Liver (tissue), 8 donors: ENCODE measurements at regions not wholly inside any gene's neighbourhood (a gene's known extent, or its start where the extent isn't known, plus 50 kb on each side); places are given as distances from the start of the nearest gene placed in this dataset.

ENCODE experiments used
- DNase-seq: peaks from one replicate; pipeline ENCODE4 v3.0.0-alpha.2; 2017; ENCODE audit warnings: low spot score
- H3K27ac ChIP-seq, 2 donors: one replicate each; pipeline ENCODE4 v1.7.0; 2013; ENCODE audit warnings: inconsistent platforms in 2 of 2, low read length in 2 of 2, control low read depth in 1 of 2, low read depth in 1 of 2, mild to moderate bottlenecking in 1 of 2
- H3K27me3 ChIP-seq, 4 donors: one replicate each; pipeline versions ENCODE4 v1.6.1 to v1.7.0; 2013; ENCODE audit warnings: low read length in 3 of 4, inconsistent platforms in 1 of 4, mild to moderate bottlenecking in 1 of 4, moderate library complexity in 1 of 4; ENCODE audit not compliant: control insufficient read depth in 4 of 4, insufficient read depth in 4 of 4
- H3K36me3 ChIP-seq, 4 donors: one replicate each; pipeline versions ENCODE4 v1.6.1 to v1.7.0; 2013; ENCODE audit warnings: low read length in 3 of 4, mild to moderate bottlenecking in 3 of 4, low read depth in 1 of 4, moderate library complexity in 1 of 4; ENCODE audit not compliant: control insufficient read depth in 4 of 4, insufficient read depth in 3 of 4
- H3K4me1 ChIP-seq, 4 donors: one replicate each; pipeline versions ENCODE4 v1.6.1 to v1.7.0; 2013; ENCODE audit warnings: low read length in 3 of 4, mild to moderate bottlenecking in 3 of 4, moderate library complexity in 1 of 4; ENCODE audit not compliant: control insufficient read depth in 4 of 4, insufficient read depth in 4 of 4
- H3K4me3 ChIP-seq, 3 donors: one replicate each; pipeline versions ENCODE4 v1.6.1 to v1.7.0; 2013; ENCODE audit warnings: low read length in 3 of 3, control low read depth in 1 of 3, low read depth in 1 of 3, mild to moderate bottlenecking in 1 of 3
- H3K9ac ChIP-seq, 2 donors: one replicate each; pipeline ENCODE4 v1.7.0; 2013; ENCODE audit warnings: low read length in 2 of 2, mild to moderate bottlenecking in 2 of 2, moderate library complexity in 2 of 2, control low read depth in 1 of 2, low read depth in 1 of 2
- H3K9me3 ChIP-seq, 4 donors: one replicate each; pipeline versions ENCODE4 v1.6.1 to v1.7.0; 2013; ENCODE audit warnings: low read length in 3 of 4; ENCODE audit not compliant: control insufficient read depth in 4 of 4
- ATF3 ChIP-seq: IDR thresholded peaks from 2 replicates; pipeline ENCODE4 v1.6.1; 2016; ENCODE audit warnings: antibody characterized with exemption
- CTCF ChIP-seq: fragments of 150-350 bp; IDR thresholded peaks from 2 replicates; pipeline ENCODE4 v1.5.1; 2017; ENCODE audit warnings: improper control_type of control experiment, low read depth, low read length; ENCODE audit not compliant: missing input control
- FOXA2 ChIP-seq: IDR thresholded peaks from 2 replicates; pipeline ENCODE4 v1.6.1; 2016; ENCODE audit warnings: antibody characterized with exemption
- GABPA ChIP-seq, 2 donors: IDR thresholded peaks in 1 of 2; conservative IDR thresholded peaks in 1 of 2; 2 replicates each; pipeline ENCODE4 v1.6.1; 2016; ENCODE audit warnings: antibody characterized with exemption in 2 of 2, mild to moderate bottlenecking in 1 of 2, moderate library complexity in 1 of 2
- HNF4A ChIP-seq, 2 donors: conservative IDR thresholded peaks; 2 replicates each; pipeline ENCODE4 v1.6.1; 2016; ENCODE audit warnings: antibody characterized with exemption in 2 of 2, mild to moderate bottlenecking in 2 of 2
- HNF4G ChIP-seq: IDR thresholded peaks from 2 replicates; pipeline ENCODE4 v1.6.1; 2016; ENCODE audit warnings: antibody characterized with exemption
- JUND ChIP-seq, 2 donors: IDR thresholded peaks; 2 replicates each; pipeline ENCODE4 v1.6.1; 2016; ENCODE audit warnings: antibody characterized with exemption in 2 of 2
- MAX ChIP-seq: IDR thresholded peaks from 2 replicates; pipeline ENCODE4 v1.6.1; 2016; ENCODE audit warnings: antibody characterized with exemption
- NR2F2 ChIP-seq: IDR thresholded peaks from 2 replicates; pipeline ENCODE4 v1.6.1; 2016; ENCODE audit warnings: antibody characterized with exemption
- RAD21 ChIP-seq, 2 donors: IDR thresholded peaks; 2 replicates each; pipeline ENCODE4 v1.6.1; 2016; ENCODE audit warnings: antibody characterized with exemption in 2 of 2, mild to moderate bottlenecking in 2 of 2
- REST ChIP-seq: IDR thresholded peaks from 2 replicates; pipeline ENCODE4 v1.6.1; 2016; ENCODE audit warnings: antibody characterized with exemption, mild to moderate bottlenecking
- RXRA ChIP-seq, 2 donors: IDR thresholded peaks; 2 replicates each; pipeline ENCODE4 v1.6.1; 2017 to 2018; ENCODE audit warnings: antibody characterized with exemption in 2 of 2, mild to moderate bottlenecking in 1 of 2
- SP1 ChIP-seq: IDR thresholded peaks from 2 replicates; pipeline ENCODE4 v1.6.1; 2018; ENCODE audit warnings: antibody characterized with exemption, mild to moderate bottlenecking
- YY1 ChIP-seq: IDR thresholded peaks from 2 replicates; pipeline ENCODE4 v1.6.1; 2016; ENCODE audit warnings: antibody characterized with exemption, mild to moderate bottlenecking
- WGBS: extraction: QIAGEN DNeasy Blood & Tissue Kit; methylation state at CpG from one replicate; pipeline ENCODE4 v1.1.7; 2013; 5-methylcytosine and 5-hydroxymethylcytosine counted together
- donor health status: healthy.
- donor health status: healthy.
- donor health status: healthy.
- donor health status: healthy.
- donor health status: healthy.

- Histone ChIP-seq H3K4me1 (no peaks in the 10 kb centered on the region), H3K9me3 (peaks cover 0 to 6% (median 2%) of the 10 kb centered on the region in 4 donors), H3K27me3 (no peaks in the 10 kb centered on the region), H3K36me3 (no peaks in the 10 kb centered on the region), H3K27ac (no peak overlapping the region), H3K9ac (no peak overlapping the region), H3K4me3 (no peak overlapping the region)
- TF ChIP-seq CTCF, result no peak
- no peak for TF ChIP-seq RXRA (IDR thresholded peaks at IDR 0.05)
- no peak for TF ChIP-seq YY1
- TF ChIP-seq REST, result no peak
- TF ChIP-seq MAX, result no peak
- no peak for TF ChIP-seq JUND (IDR thresholded peaks at IDR 0.05)
- no peak for TF ChIP-seq NR2F2
- TF ChIP-seq SP1, result no peak
- TF ChIP-seq FOXA2, result no peak
- no peak for TF ChIP-seq HNF4A (conservative IDR thresholded peaks at IDR 0.05)
- TF ChIP-seq ATF3, result no peak
- TF ChIP-seq HNF4G, result no peak
- no peak for TF ChIP-seq RAD21 (IDR thresholded peaks at IDR 0.05)
- no peak for TF ChIP-seq GABPA (IDR thresholded peaks at IDR 0.05 in 1 of 2, conservative IDR thresholded peaks at IDR 0.05 in 1 of 2)
- DNase-seq, result no peak
- 83% methylated on average over 17 of the region's 17 CpGs for WGBS
These were observed 672.1 kb downstream of the TBC1D22A start for GRCh38 chr22:47434336-47435203.

- H3K4me1 ChIP-seq, result no peaks in the 10 kb centered on the region
- no peaks in the 10 kb centered on the region for H3K36me3 ChIP-seq
- H3K9me3 ChIP-seq, result peaks cover 0 to 6% (median 2%) of the 10 kb centered on the region in 4 donors
- no peaks in the 10 kb centered on the region for H3K27me3 ChIP-seq
- peak; percentile 27 for DNase-seq
- no peak for TF ChIP-seq RXRA (IDR thresholded peaks at IDR 0.05)
- no peak for TF ChIP-seq HNF4A (conservative IDR thresholded peaks at IDR 0.05)
- TF ChIP-seq RAD21 (IDR thresholded peaks at IDR 0.05), result no peak
- 85% methylated on average over 5 of the region's 5 CpGs for WGBS
- H3K27ac ChIP-seq, result no peak overlapping the region
- H3K9ac ChIP-seq, result no peak overlapping the region
- H3K4me3 ChIP-seq, result no peak overlapping the region
These were observed 671.2 kb downstream of the TBC1D22A start for GRCh38 chr22:47433627-47434026.
